ENCODE measurements at regions not wholly inside any gene's neighbourhood (a gene's known extent, or its start where the extent isn't known, plus 50 kb on each side); places are given as distances from the start of the nearest gene placed in this dataset.

- TF ChIP-seq JUND (IDR thresholded peaks at IDR 0.05; ENCODE audit: low read length) (no peak), CTCF (IDR thresholded peaks at IDR 0.05; ENCODE audit: control extremely low read depth in 1 of 3, insufficient read depth in 1 of 3, low read depth in 1 of 3, low read length in 3 of 3) (no peak), NRF1 (IDR thresholded peaks at IDR 0.05; ENCODE audit: low read depth, low read length) (no peak), POLR2AphosphoS5 (IDR thresholded peaks at IDR 0.05; ENCODE audit: low read depth, low read length) (no peak), TAF1 (IDR thresholded peaks at IDR 0.05; ENCODE audit: low read depth, low read length) (no peak), SUZ12 (IDR thresholded peaks at IDR 0.05; ENCODE audit: low read length) (no peak), POLR2A (IDR thresholded peaks at IDR 0.05; ENCODE audit: control extremely low read depth in 1 of 2, low read depth in 2 of 2, low read length in 2 of 2) (no peak), USF2 (IDR thresholded peaks at IDR 0.05; ENCODE audit: low read length) (no peak), FOSL1 (IDR thresholded peaks at IDR 0.05; ENCODE audit: insufficient read depth, low read depth, low read length) (no peak)
Observed at GRCh38 chr11:112526699-112527416, 266.2 kb upstream of the PLET1 start.

Measured in H1 (cell line).